Uterus (tissue), 3 donors: ENCODE measurements at regions not wholly inside any gene's neighbourhood (a gene's known extent, or its start where the extent isn't known, plus 50 kb on each side); places are given as distances from the start of the nearest gene placed in this dataset.

ENCODE experiments used
- DNase-seq, 2 donors: peaks; one replicate each; pipeline ENCODE4 v3.0.0-alpha.2; 2019 to 2020
- H3K27ac ChIP-seq, 2 donors: fragments of 200-600 bp; sonication (generic); 1 replicate in 1 of 2; 2 replicates in 1 of 2; pipeline ENCODE4 v1.5.1; 2016 to 2018
- H3K27me3 ChIP-seq, 2 donors: fragments of 200-600 bp; sonication (generic); one replicate each; pipeline ENCODE4 v1.5.1; 2018 to 2019; ENCODE audit warnings: control low read depth in 1 of 2
- H3K36me3 ChIP-seq, 2 donors: fragments of 200-600 bp; sonication (generic); one replicate each; pipeline ENCODE4 v1.5.1; 2019; ENCODE audit warnings: control low read depth in 1 of 2
- H3K4me1 ChIP-seq, 2 donors: fragments of 200-600 bp; sonication (generic); one replicate each; pipeline ENCODE4 v1.5.1; 2018 to 2019; ENCODE audit warnings: control low read depth in 1 of 2
- H3K4me3 ChIP-seq, 2 donors: fragments of 200-600 bp; sonication (generic); 1 replicate in 1 of 2; 2 replicates in 1 of 2; pipeline ENCODE4 v1.5.1; 2018 to 2019; ENCODE audit warnings: mild to moderate bottlenecking in 1 of 2
- H3K9me3 ChIP-seq, 2 donors: fragments of 200-600 bp; sonication (generic); one replicate each; pipeline ENCODE4 v1.5.1; 2019; ENCODE audit warnings: control low read depth in 1 of 2
- CTCF ChIP-seq, 4 experiments: fragments of 200-600 bp in 2 of 4; fragments of 450-650 bp in 2 of 4; sonication (generic) in 2 of 4; IDR thresholded peaks; one replicate each; pipeline ENCODE4 v1.5.1; 2016 to 2019; ENCODE audit warnings: antibody characterized with exemption in 4 of 4, mild to moderate bottlenecking in 2 of 4, moderate library complexity in 1 of 4
- POLR2A ChIP-seq, 2 donors: fragments of 450-650 bp; IDR thresholded peaks; one replicate each; pipeline ENCODE4 v1.6.1; 2016; ENCODE audit warnings: antibody characterized with exemption in 2 of 2, mild to moderate bottlenecking in 1 of 2, moderate library complexity in 1 of 2
- intact Hi-C: fragments of 100-400 bp; cut with DNase I; formaldehyde crosslinking; loops from one replicate; pipeline ENCODE4 v1.15.1; 2023; ENCODE audit warnings: low total_unique reads
- donor health status: DM: yes; HTN: yes; CAD: no.

GRCh38 chr22:49554296-49554625 is 273.4 kb downstream of the BRD1 start:
- H3K4me3 ChIP-seq, result no peak overlapping the region
- no peaks in the 10 kb centered on the region for H3K36me3 ChIP-seq
- H3K27me3 ChIP-seq, result no peaks in the 10 kb centered on the region
- DNase-seq, result no peak
- H3K4me1 ChIP-seq, result no peaks in the 10 kb centered on the region
- TF ChIP-seq CTCF (IDR thresholded peaks at IDR 0.05) (no peak), POLR2A (IDR thresholded peaks at IDR 0.05) (no peak)
- intact Hi-C loops, result no loop called here
- no peak overlapping the region for H3K27ac ChIP-seq
- H3K9me3 ChIP-seq, result no peaks in the 10 kb centered on the region

GRCh38 chr22:49553518-49554295 is 274.0 kb downstream of the BRD1 start:
- Histone ChIP-seq H3K4me3 (no peak overlapping the region), H3K27ac (no peak overlapping the region), H3K36me3 (no peaks in the 10 kb centered on the region), H3K27me3 (no peaks in the 10 kb centered on the region), H3K4me1 (no peaks in the 10 kb centered on the region), H3K9me3 (no peaks in the 10 kb centered on the region)
- DNase-seq, result no peak
- no peak for TF ChIP-seq CTCF (IDR thresholded peaks at IDR 0.05)
- TF ChIP-seq POLR2A (IDR thresholded peaks at IDR 0.05), result no peak
- intact Hi-C loops, result no loop called here

GRCh38 chr22:49553076-49553475 is 274.6 kb downstream of the BRD1 start:
- intact Hi-C loops, result no loop called here
- H3K36me3 ChIP-seq, result no peaks in the 10 kb centered on the region
- no peak for DNase-seq
- no peaks in the 10 kb centered on the region for H3K9me3 ChIP-seq
- no peak overlapping the region for H3K4me3 ChIP-seq
- no peak overlapping the region for H3K27ac ChIP-seq
- no peaks in the 10 kb centered on the region for H3K27me3 ChIP-seq
- TF ChIP-seq CTCF (IDR thresholded peaks at IDR 0.05), result no peak
- no peak for TF ChIP-seq POLR2A (IDR thresholded peaks at IDR 0.05)
- no peaks in the 10 kb centered on the region for H3K4me1 ChIP-seq

- Histone ChIP-seq H3K4me3 (no peak overlapping the region), H3K27ac (no peak overlapping the region), H3K27me3 (no peaks in the 10 kb centered on the region), H3K9me3 (no peaks in the 10 kb centered on the region), H3K4me1 (no peaks in the 10 kb centered on the region), H3K36me3 (no peaks in the 10 kb centered on the region)
- intact Hi-C loops, result no loop called here
- no peak for TF ChIP-seq CTCF (IDR thresholded peaks at IDR 0.05)
- no peak for TF ChIP-seq POLR2A (IDR thresholded peaks at IDR 0.05)
- DNase-seq, result no peak
These were observed 275.6 kb downstream of the BRD1 start for GRCh38 chr22:49551897-49552614.

GRCh38 chr22:49551446-49551845 is 276.2 kb downstream of the BRD1 start:
- Histone ChIP-seq H3K27me3 (no peaks in the 10 kb centered on the region), H3K27ac (no peak overlapping the region), H3K9me3 (no peaks in the 10 kb centered on the region), H3K4me3 (no peak overlapping the region), H3K4me1 (no peaks in the 10 kb centered on the region), H3K36me3 (no peaks in the 10 kb centered on the region)
- TF ChIP-seq CTCF (IDR thresholded peaks at IDR 0.05), result no peak
- no peak for TF ChIP-seq POLR2A (IDR thresholded peaks at IDR 0.05)
- intact Hi-C loops, result no loop called here
- no peak for DNase-seq
